ENCODE measurements at regions not wholly inside any gene's neighbourhood (a gene's known extent, or its start where the extent isn't known, plus 50 kb on each side); places are given as distances from the start of the nearest gene placed in this dataset.

- ChIA-PET POLR2A (no interaction called here), CTCF (no interaction called here)
- intact Hi-C loops (cut with micrococcal nuclease): no loop called here
- H3K9me3 Mint-ChIP-seq: no peaks in the 10 kb centered on the region
- no peak overlapping the region for H3K27ac Mint-ChIP-seq
- TF ChIP-seq CTCF (IDR thresholded peaks at IDR 0.05): no peak
- DNase-seq (no peak), ATAC-seq (ENCODE audit: low read depth) (no peak)
- H3K4me3 Mint-ChIP-seq: no peak overlapping the region
- H3K4me1 Mint-ChIP-seq: no peaks in the 10 kb centered on the region
- no peaks in the 10 kb centered on the region for H3K36me3 Mint-ChIP-seq (ENCODE audit: low read depth)
- H3K27me3 Mint-ChIP-seq: no peaks in the 10 kb centered on the region
Observed at GRCh38 chr5:102031711-102032110, 264.4 kb downstream of the SLCO4C1 start.

DNA sequence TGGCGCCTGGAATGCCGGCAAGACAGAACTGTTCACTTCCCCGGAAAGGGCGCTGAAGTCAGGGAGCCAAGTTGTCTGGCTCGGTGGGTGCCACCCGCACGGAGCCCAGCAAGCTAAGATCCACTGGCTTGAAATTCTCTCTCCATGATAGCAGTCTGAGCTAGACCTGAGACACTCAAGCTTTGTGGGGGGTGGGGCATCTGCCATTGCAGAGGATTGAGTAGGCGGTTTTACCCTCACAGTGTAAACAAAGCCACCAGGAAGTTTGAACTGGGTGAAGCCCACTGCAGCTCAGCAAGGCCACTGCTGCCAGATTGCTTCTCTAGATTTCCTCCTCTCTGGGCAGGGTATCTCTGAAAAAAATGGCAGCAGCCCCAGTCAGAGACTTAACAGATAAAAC, 277.4 kb downstream of the SLCO4C1 start:
- H3K4me3 Mint-ChIP-seq: no peak overlapping the region
- CTCF ChIA-PET: no interaction called here
- H3K4me1 Mint-ChIP-seq: no peaks in the 10 kb centered on the region
- H3K27ac Mint-ChIP-seq: no peak overlapping the region
- peaks cover 4% of the 10 kb centered on the region for H3K9me3 Mint-ChIP-seq
- intact Hi-C loops (cut with micrococcal nuclease): no loop called here
- ATAC-seq (ENCODE audit: low read depth): no peak
- no peaks in the 10 kb centered on the region for H3K27me3 Mint-ChIP-seq
- no peak for TF ChIP-seq CTCF (IDR thresholded peaks at IDR 0.05)
- DNase-seq: no peak
- H3K36me3 Mint-ChIP-seq (ENCODE audit: low read depth): no peaks in the 10 kb centered on the region
- POLR2A ChIA-PET: no interaction called here

DNA sequence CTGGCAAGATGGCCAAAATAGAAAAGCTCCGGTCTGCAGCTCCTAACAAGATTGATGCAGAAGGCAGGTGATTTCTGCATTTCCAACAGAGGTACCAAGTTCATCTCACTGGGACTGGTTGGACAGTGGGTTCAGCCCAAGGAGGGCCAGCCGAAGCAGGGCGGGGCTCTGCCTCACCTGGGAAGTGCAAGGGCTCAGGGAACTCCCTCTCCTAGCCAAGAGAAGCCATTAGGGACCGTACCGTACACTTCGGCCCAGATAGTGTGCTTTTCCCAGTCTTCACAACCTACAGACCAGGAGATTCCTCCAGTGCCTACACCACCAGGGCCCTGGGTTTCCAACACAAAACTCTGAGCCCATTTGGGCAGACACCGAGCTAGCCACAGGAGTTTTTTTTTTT, 277.8 kb downstream of the SLCO4C1 start:
- H3K4me3 Mint-ChIP-seq: no peak overlapping the region
- intact Hi-C loops (cut with micrococcal nuclease): no loop called here
- H3K27ac Mint-ChIP-seq: no peak overlapping the region
- DNase-seq: no peak
- ChIA-PET CTCF (no interaction called here), POLR2A (no interaction called here)
- no peaks in the 10 kb centered on the region for H3K36me3 Mint-ChIP-seq (ENCODE audit: low read depth)
- TF ChIP-seq CTCF (IDR thresholded peaks at IDR 0.05): no peak
- no peaks in the 10 kb centered on the region for H3K4me1 Mint-ChIP-seq
- H3K9me3 Mint-ChIP-seq: peaks cover 4% of the 10 kb centered on the region
- no peaks in the 10 kb centered on the region for H3K27me3 Mint-ChIP-seq
- ATAC-seq (ENCODE audit: low read depth): no peak

- POLR2A ChIA-PET: no interaction called here
- CTCF ChIA-PET: no interaction called here
- H3K4me1 Mint-ChIP-seq: no peaks in the 10 kb centered on the region
- no peaks in the 10 kb centered on the region for H3K36me3 Mint-ChIP-seq (ENCODE audit: low read depth)
- no peaks in the 10 kb centered on the region for H3K27me3 Mint-ChIP-seq
- H3K4me3 Mint-ChIP-seq: no peak overlapping the region
- ATAC-seq (ENCODE audit: low read depth): no peak
- TF ChIP-seq CTCF (IDR thresholded peaks at IDR 0.05): no peak
- DNase-seq: no peak
- no peaks in the 10 kb centered on the region for H3K9me3 Mint-ChIP-seq
- no peak overlapping the region for H3K27ac Mint-ChIP-seq
- intact Hi-C loops (cut with micrococcal nuclease): no loop called here
Observed at GRCh38 chr5:102014371-102014770, 281.7 kb downstream of the SLCO4C1 start.

- Mint-ChIP-seq H3K4me1 (no peaks in the 10 kb centered on the region), H3K4me3 (no peak overlapping the region), H3K9me3 (no peaks in the 10 kb centered on the region), H3K27ac (no peak overlapping the region), H3K36me3 (ENCODE audit: low read depth) (no peaks in the 10 kb centered on the region), H3K27me3 (no peaks in the 10 kb centered on the region)
- TF ChIP-seq CTCF (IDR thresholded peaks at IDR 0.05): no peak
- intact Hi-C loops (cut with micrococcal nuclease): no loop called here
- ATAC-seq (ENCODE audit: low read depth) (no peak), DNase-seq (no peak)
- ChIA-PET CTCF (no interaction called here), POLR2A (no interaction called here)
Observed at GRCh38 chr5:102010644-102011043, 285.4 kb downstream of the SLCO4C1 start.
